Activated CD8-positive, alpha-beta T cell treated with anti-CD3 and anti-CD28 coated beads for 36 hours (primary cell): ENCODE measurements at regions not wholly inside any gene's neighbourhood (a gene's known extent, or its start where the extent isn't known, plus 50 kb on each side); places are given as distances from the start of the nearest gene placed in this dataset.

ENCODE experiments used
- ATAC-seq: fragments of 200-7000 bp; cut with Tn5 transposase; one replicate; pipeline ENCODE4 v1.10.0; 2021; ENCODE audit warnings: mild to moderate bottlenecking, moderate library complexity
- CTCF ChIA-PET: fragments of 350-600 bp; sonication (Branson Sonifier 250); formaldehyde crosslinking; loops from one replicate; lab custom pipeline; 2021; ENCODE audit warnings: antibody characterized with exemption; lab: Charles Lee
- POLR2A ChIA-PET: fragments of 350-600 bp; sonication (Branson Sonifier 250); formaldehyde crosslinking; loops from one replicate; lab custom pipeline; 2021; ENCODE audit warnings: antibody characterized with exemption; lab: Charles Lee
- DNase-seq: peaks from one replicate; pipeline ENCODE4 v3.0.0-alpha.2; 2020
- H3K27ac Mint-ChIP-seq: one replicate; pipeline ENCODE4 v1.8.0; 2021; ENCODE audit warnings: mild to moderate bottlenecking, mixed read lengths
- H3K27me3 Mint-ChIP-seq: one replicate; pipeline ENCODE4 v1.8.0; 2021; ENCODE audit warnings: mixed read lengths
- H3K36me3 Mint-ChIP-seq: one replicate; pipeline ENCODE4 v1.8.0; 2021; ENCODE audit warnings: low read depth, mixed read lengths
- H3K4me1 Mint-ChIP-seq: one replicate; pipeline ENCODE4 v1.8.0; 2021; ENCODE audit warnings: low read depth, mixed read lengths
- H3K4me3 Mint-ChIP-seq: one replicate; pipeline ENCODE4 v1.8.0; 2021; ENCODE audit warnings: mild to moderate bottlenecking, moderate library complexity, mixed read lengths
- H3K9me3 Mint-ChIP-seq: one replicate; pipeline ENCODE4 v1.8.0; 2021; ENCODE audit warnings: mixed read lengths
- CTCF ChIP-seq: fragments of 200-600 bp; IDR thresholded peaks from one replicate; pipeline ENCODE4 v1.8.0; 2022; ENCODE audit warnings: antibody characterized with exemption, mild to moderate bottlenecking
- intact Hi-C: fragments of 100-400 bp; cut with micrococcal nuclease; formaldehyde crosslinking; loops from one replicate; pipeline ENCODE4 v1.10.0; 2022

DNA sequence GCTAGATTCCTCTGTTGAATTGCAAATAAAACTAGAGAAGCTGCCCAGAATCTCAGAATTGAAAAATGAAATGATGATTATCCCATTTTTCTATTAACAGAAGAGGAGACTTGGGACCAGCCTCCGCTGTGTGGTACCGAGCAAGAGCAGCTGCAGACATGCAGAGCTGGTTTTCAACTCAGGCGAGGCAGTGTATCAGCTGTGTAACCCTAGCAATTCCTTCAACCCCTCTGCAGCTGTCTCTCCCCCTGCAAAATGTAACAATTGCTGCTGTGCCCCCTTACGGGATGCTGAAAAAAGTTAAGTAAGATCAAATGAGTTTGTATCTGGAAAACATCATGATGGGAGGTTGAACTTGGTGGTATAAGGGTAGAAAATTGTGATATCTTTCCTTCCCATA, 98.5 kb upstream of the C3orf80 start:
- CTCF ChIA-PET = no interaction called here
- no peak overlapping the region for H3K27ac Mint-ChIP-seq
- no peaks in the 10 kb centered on the region for H3K36me3 Mint-ChIP-seq
- DNase-seq (no peak), ATAC-seq (no peak)
- TF ChIP-seq CTCF = no peak
- no peaks in the 10 kb centered on the region for H3K4me1 Mint-ChIP-seq
- POLR2A ChIA-PET = interaction anchor here (0.6 kb wide), 1 partner anchor 133 kb away, joined by 3 read pairs; no protein-coding TSS in a partner anchor
- H3K9me3 Mint-ChIP-seq = no peaks in the 10 kb centered on the region
- H3K27me3 Mint-ChIP-seq = peaks cover 6% of the 10 kb centered on the region
- no peak overlapping the region for H3K4me3 Mint-ChIP-seq
- intact Hi-C loops = no loop called here

- peaks cover 6% of the 10 kb centered on the region for H3K27me3 Mint-ChIP-seq
- CTCF ChIA-PET = no interaction called here
- ATAC-seq (no peak), DNase-seq (no peak)
- H3K9me3 Mint-ChIP-seq = no peaks in the 10 kb centered on the region
- POLR2A ChIA-PET = no interaction called here
- no peak overlapping the region for H3K4me3 Mint-ChIP-seq
- TF ChIP-seq CTCF = no peak
- no peaks in the 10 kb centered on the region for H3K36me3 Mint-ChIP-seq
- no peaks in the 10 kb centered on the region for H3K4me1 Mint-ChIP-seq
- no peak overlapping the region for H3K27ac Mint-ChIP-seq
- intact Hi-C loops = no loop called here
These were observed 97.9 kb upstream of the C3orf80 start for GRCh38 chr3:160127308-160127707.

GRCh38 chr3:160128056-160128455, 97.2 kb upstream of the C3orf80 start:
- H3K27me3 Mint-ChIP-seq = peaks cover 6% of the 10 kb centered on the region
- ChIA-PET CTCF (interaction anchor here (0.6 kb wide), 1 partner anchor 40 kb away, joined by 3 read pairs; no protein-coding TSS in a partner anchor), POLR2A (no interaction called here)
- no peaks in the 10 kb centered on the region for H3K4me1 Mint-ChIP-seq
- no peak overlapping the region for H3K27ac Mint-ChIP-seq
- DNase-seq = no peak
- intact Hi-C loops = no loop called here
- no peaks in the 10 kb centered on the region for H3K9me3 Mint-ChIP-seq
- H3K4me3 Mint-ChIP-seq = no peak overlapping the region
- no peak for ATAC-seq
- TF ChIP-seq CTCF = no peak
- no peaks in the 10 kb centered on the region for H3K36me3 Mint-ChIP-seq

- DNase-seq (no peak), ATAC-seq (peak; percentile 30)
- no peak for TF ChIP-seq CTCF
- Mint-ChIP-seq H3K9me3 (no peaks in the 10 kb centered on the region), H3K4me3 (no peak overlapping the region), H3K4me1 (no peaks in the 10 kb centered on the region), H3K27me3 (peaks cover 6% of the 10 kb centered on the region), H3K36me3 (no peaks in the 10 kb centered on the region), H3K27ac (no peak overlapping the region)
- ChIA-PET CTCF (no interaction called here), POLR2A (no interaction called here)
- intact Hi-C loops = no loop called here
These were observed 95.7 kb upstream of the C3orf80 start for GRCh38 chr3:160129459-160130061.

GRCh38 chr3:160130071-160130470, 95.2 kb upstream of the C3orf80 start:
- ATAC-seq = no peak
- intact Hi-C loops = no loop called here
- ChIA-PET CTCF (no interaction called here), POLR2A (no interaction called here)
- Mint-ChIP-seq H3K9me3 (no peaks in the 10 kb centered on the region), H3K27ac (no peak overlapping the region), H3K27me3 (peaks cover 6% of the 10 kb centered on the region), H3K4me3 (no peak overlapping the region), H3K36me3 (no peaks in the 10 kb centered on the region), H3K4me1 (no peaks in the 10 kb centered on the region)
- no peak for TF ChIP-seq CTCF
- no peak for DNase-seq
